IMR-90 (cell line): ENCODE measurements at regions not wholly inside any gene's neighbourhood (a gene's known extent, or its start where the extent isn't known, plus 50 kb on each side); places are given as distances from the start of the nearest gene placed in this dataset.
"Not testable (repeated sequence)": the region's sequence is repeated elsewhere in the genome, so short reads cannot be mapped to it uniquely, and the experiment has no call there.

Source experiments
- BHLHE40 ChIP-seq: fragments of 150-350 bp; IDR thresholded peaks from 2 replicates; pipeline ENCODE4 v1.6.1; 2016; ENCODE audit warnings: mild to moderate bottlenecking, low read depth, low read length
- CEBPB ChIP-seq: IDR thresholded peaks from 2 replicates; pipeline ENCODE4 v1.6.1; 2012; ENCODE audit warnings: low read depth, low read length, improper control_type of control experiment
- MXI1 ChIP-seq: IDR thresholded peaks from 2 replicates; pipeline ENCODE4 v1.6.1; 2012; ENCODE audit warnings: low read depth, mild to moderate bottlenecking, low read length, moderate library complexity, borderline replicate concordance
- POLR2A ChIP-seq: IDR thresholded peaks from 2 replicates; pipeline ENCODE4 v1.6.1; 2012; ENCODE audit warnings: mild to moderate bottlenecking, low read depth, low read length
- RFX5 ChIP-seq: IDR thresholded peaks from 2 replicates; pipeline ENCODE4 v1.8.0; 2012; ENCODE audit warnings: low read depth, mild to moderate bottlenecking, low read length, moderate library complexity
- TF ChIP-seq, protein P1 (sequence below): conservative IDR thresholded peaks from 2 replicates; pipeline ENCODE4 v1.5.1; 2012; ENCODE audit warnings: mild to moderate bottlenecking, low read depth, low read length, improper control_type of control experiment
- TF ChIP-seq, protein P2 (sequence below): fragments of 150-350 bp; IDR thresholded peaks from 2 replicates; pipeline ENCODE4 v1.6.1; 2017; ENCODE audit warnings: mild to moderate bottlenecking, antibody characterized with exemption, low read length, low read depth
- TF ChIP-seq, protein P3 (sequence below): fragments of 150-350 bp; IDR thresholded peaks from 2 replicates; pipeline ENCODE4 v1.6.1; 2016; ENCODE audit warnings: low read depth, mild to moderate bottlenecking, low read length, moderate library complexity, borderline replicate concordance

DNA sequence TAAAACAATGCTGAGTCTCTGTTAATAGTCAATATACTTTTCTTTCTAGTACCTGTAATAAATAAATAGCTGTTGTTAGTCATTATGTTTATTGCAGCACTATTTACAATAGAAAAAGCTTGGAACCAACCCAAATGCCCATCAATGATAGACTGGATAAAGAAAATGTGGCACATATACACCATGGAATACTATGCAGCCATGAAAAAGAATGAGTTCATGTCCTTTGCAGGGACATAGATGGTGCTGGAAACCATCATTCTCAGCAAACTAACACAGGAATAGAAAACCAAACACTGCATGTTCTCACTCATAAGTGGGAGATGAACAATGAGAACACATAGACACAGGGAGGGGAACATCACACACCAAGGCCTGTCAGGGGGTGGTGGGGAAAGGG lies 1341.9 kb upstream of the PCDH7 start:
- TF ChIP-seq, protein P1, sequence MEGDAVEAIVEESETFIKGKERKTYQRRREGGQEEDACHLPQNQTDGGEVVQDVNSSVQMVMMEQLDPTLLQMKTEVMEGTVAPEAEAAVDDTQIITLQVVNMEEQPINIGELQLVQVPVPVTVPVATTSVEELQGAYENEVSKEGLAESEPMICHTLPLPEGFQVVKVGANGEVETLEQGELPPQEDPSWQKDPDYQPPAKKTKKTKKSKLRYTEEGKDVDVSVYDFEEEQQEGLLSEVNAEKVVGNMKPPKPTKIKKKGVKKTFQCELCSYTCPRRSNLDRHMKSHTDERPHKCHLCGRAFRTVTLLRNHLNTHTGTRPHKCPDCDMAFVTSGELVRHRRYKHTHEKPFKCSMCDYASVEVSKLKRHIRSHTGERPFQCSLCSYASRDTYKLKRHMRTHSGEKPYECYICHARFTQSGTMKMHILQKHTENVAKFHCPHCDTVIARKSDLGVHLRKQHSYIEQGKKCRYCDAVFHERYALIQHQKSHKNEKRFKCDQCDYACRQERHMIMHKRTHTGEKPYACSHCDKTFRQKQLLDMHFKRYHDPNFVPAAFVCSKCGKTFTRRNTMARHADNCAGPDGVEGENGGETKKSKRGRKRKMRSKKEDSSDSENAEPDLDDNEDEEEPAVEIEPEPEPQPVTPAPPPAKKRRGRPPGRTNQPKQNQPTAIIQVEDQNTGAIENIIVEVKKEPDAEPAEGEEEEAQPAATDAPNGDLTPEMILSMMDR, result not testable (repeated sequence)
- TF ChIP-seq MXI1, RFX5, CEBPB, BHLHE40, POLR2A: not testable (repeated sequence)
- TF ChIP-seq, protein P2, sequence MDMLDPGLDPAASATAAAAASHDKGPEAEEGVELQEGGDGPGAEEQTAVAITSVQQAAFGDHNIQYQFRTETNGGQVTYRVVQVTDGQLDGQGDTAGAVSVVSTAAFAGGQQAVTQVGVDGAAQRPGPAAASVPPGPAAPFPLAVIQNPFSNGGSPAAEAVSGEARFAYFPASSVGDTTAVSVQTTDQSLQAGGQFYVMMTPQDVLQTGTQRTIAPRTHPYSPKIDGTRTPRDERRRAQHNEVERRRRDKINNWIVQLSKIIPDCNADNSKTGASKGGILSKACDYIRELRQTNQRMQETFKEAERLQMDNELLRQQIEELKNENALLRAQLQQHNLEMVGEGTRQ, result not testable (repeated sequence)
- TF ChIP-seq, protein P3, sequence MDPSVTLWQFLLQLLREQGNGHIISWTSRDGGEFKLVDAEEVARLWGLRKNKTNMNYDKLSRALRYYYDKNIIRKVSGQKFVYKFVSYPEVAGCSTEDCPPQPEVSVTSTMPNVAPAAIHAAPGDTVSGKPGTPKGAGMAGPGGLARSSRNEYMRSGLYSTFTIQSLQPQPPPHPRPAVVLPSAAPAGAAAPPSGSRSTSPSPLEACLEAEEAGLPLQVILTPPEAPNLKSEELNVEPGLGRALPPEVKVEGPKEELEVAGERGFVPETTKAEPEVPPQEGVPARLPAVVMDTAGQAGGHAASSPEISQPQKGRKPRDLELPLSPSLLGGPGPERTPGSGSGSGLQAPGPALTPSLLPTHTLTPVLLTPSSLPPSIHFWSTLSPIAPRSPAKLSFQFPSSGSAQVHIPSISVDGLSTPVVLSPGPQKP, result not testable (repeated sequence)
